CD14-positive monocyte (primary cell): ENCODE measurements at regions not wholly inside any gene's neighbourhood (a gene's known extent, or its start where the extent isn't known, plus 50 kb on each side); places are given as distances from the start of the nearest gene placed in this dataset.

ENCODE experiments used
- DNase-seq, 3 donors: peaks; one replicate each; pipeline ENCODE4 v3.0.0-alpha.2; 2011 to 2022
- H2AFZ ChIP-seq: 2 replicates; pipeline ENCODE4 v1.6.0; 2012; ENCODE audit warnings: mild to moderate bottlenecking, low read depth, low read length, inconsistent platforms; ENCODE audit not compliant: insufficient read depth, poor library complexity, severe bottlenecking
- H3K27ac ChIP-seq, 2 donors: 1 replicate in 1 of 2; 2 replicates in 1 of 2; pipeline ENCODE4 v1.5.1; 2012 to 2013; ENCODE audit warnings: low read length in 2 of 2, control low read depth in 1 of 2, inconsistent platforms in 1 of 2, low read depth in 1 of 2, mild to moderate bottlenecking in 1 of 2
- H3K27me3 ChIP-seq, 2 donors: one replicate each; pipeline versions ENCODE4 v1.6.0 to v1.6.1; 2011 to 2013; ENCODE audit warnings: low read length in 2 of 2; ENCODE audit not compliant: control insufficient read depth in 2 of 2, insufficient read depth in 2 of 2
- H3K36me3 ChIP-seq, 2 donors: replicated peaks in 1 of 2; 1 replicate in 1 of 2; 2 replicates in 1 of 2; pipeline versions ENCODE4 v1.5.1 to v1.6.1; 2012 to 2013; ENCODE audit warnings: low read length in 2 of 2, control low read depth in 1 of 2, inconsistent platforms in 1 of 2, mild to moderate bottlenecking in 1 of 2; ENCODE audit not compliant: insufficient read depth in 2 of 2, control insufficient read depth in 1 of 2
- H3K4me1 ChIP-seq, 2 donors: 1 replicate in 1 of 2; 2 replicates in 1 of 2; pipeline versions ENCODE4 v1.5.1 to v1.6.1; 2012 to 2013; ENCODE audit warnings: low read length in 2 of 2, control low read depth in 1 of 2, inconsistent platforms in 1 of 2, mild to moderate bottlenecking in 1 of 2, moderate library complexity in 1 of 2; ENCODE audit not compliant: insufficient read depth in 2 of 2, control insufficient read depth in 1 of 2
- H3K4me2 ChIP-seq: replicated peaks from 2 replicates; pipeline ENCODE3; 2012; ENCODE audit warnings: low read length, moderate library complexity, mild to moderate bottlenecking; ENCODE audit not compliant: poor library complexity, severe bottlenecking; ENCODE audit errors: extremely low read depth
- H3K4me3 ChIP-seq, 3 experiments: fragments of 200-600 bp in 1 of 3; sonication (generic) in 1 of 3; replicated peaks in 1 of 3; 1 replicate in 2 of 3; 2 replicates in 1 of 3; pipeline ENCODE4 v1.5.1; 2011 to 2013; ENCODE audit warnings: low read length in 3 of 3, mild to moderate bottlenecking in 3 of 3, control low read depth in 2 of 3, low read depth in 2 of 3, inconsistent platforms in 1 of 3, moderate library complexity in 1 of 3
- H3K79me2 ChIP-seq: 2 replicates; pipeline ENCODE4 v1.6.0; 2012; ENCODE audit warnings: mild to moderate bottlenecking, control low read depth, inconsistent platforms, low read length, moderate library complexity; ENCODE audit not compliant: insufficient read depth
- H3K9ac ChIP-seq: 2 replicates; pipeline ENCODE4 v1.6.0; 2017; ENCODE audit warnings: low read length, mild to moderate bottlenecking; ENCODE audit not compliant: insufficient read depth, poor library complexity, severe bottlenecking
- H3K9me3 ChIP-seq, 2 donors: replicated peaks in 1 of 2; 1 replicate in 1 of 2; 2 replicates in 1 of 2; pipeline versions ENCODE4 v1.5.1 to v1.6.1; 2012 to 2013; ENCODE audit warnings: low read length in 2 of 2, control low read depth in 1 of 2; ENCODE audit not compliant: control insufficient read depth in 1 of 2, insufficient read depth in 1 of 2
- H4K20me1 ChIP-seq: 2 replicates; pipeline ENCODE4 v1.6.0; 2012; ENCODE audit warnings: mild to moderate bottlenecking, low read length, control low read depth, moderate library complexity; ENCODE audit not compliant: insufficient read depth
- H3K27ac Mint-ChIP-seq, 7 donors: one replicate each; pipeline ENCODE4 v1.8.0; 2020; ENCODE audit warnings: mild to moderate bottlenecking in 7 of 7, mixed read lengths in 7 of 7, moderate library complexity in 6 of 7, inconsistent platforms in 2 of 7
- H3K27me3 Mint-ChIP-seq, 3 donors: one replicate each; pipeline ENCODE4 v1.8.0; 2021 to 2022; ENCODE audit warnings: low read depth in 3 of 3, mild to moderate bottlenecking in 3 of 3, mixed read lengths in 3 of 3, moderate library complexity in 3 of 3, inconsistent platforms in 1 of 3
- H3K36me3 Mint-ChIP-seq, 2 donors: one replicate each; pipeline ENCODE4 v1.8.0; 2020; ENCODE audit warnings: mixed read lengths in 2 of 2, inconsistent platforms in 1 of 2, mild to moderate bottlenecking in 1 of 2
- H3K4me1 Mint-ChIP-seq: one replicate; pipeline ENCODE4 v1.8.0; 2020; ENCODE audit warnings: mild to moderate bottlenecking, mixed read lengths
- H3K4me3 Mint-ChIP-seq, 2 donors: one replicate each; pipeline ENCODE4 v1.8.0; 2020; ENCODE audit warnings: mild to moderate bottlenecking in 2 of 2, mixed read lengths in 2 of 2, moderate library complexity in 1 of 2
- H3K9me3 Mint-ChIP-seq, 7 donors: one replicate each; pipeline ENCODE4 v1.8.0; 2020 to 2022; ENCODE audit warnings: mixed read lengths in 7 of 7, mild to moderate bottlenecking in 6 of 7, moderate library complexity in 6 of 7, inconsistent platforms in 2 of 7
- WGBS: methylation state at CpG from one replicate; pipeline ENCODE4 v1.1.5; 2013; ENCODE audit warnings: missing lambda C conversion rate; ENCODE audit not compliant: insufficient coverage; 5-methylcytosine and 5-hydroxymethylcytosine counted together
- intact Hi-C, 2 donors: fragments of 100-400 bp; cut with micrococcal nuclease; formaldehyde crosslinking; loops; one replicate each; pipeline versions ENCODE4 v1.15.0 to v1.15.1; 2023
- TF ChIP-seq, protein P1 (sequence below): fragments of 200-600 bp; IDR thresholded peaks from one replicate; pipeline ENCODE4 v1.8.0; 2022; ENCODE audit warnings: antibody characterized with exemption, mild to moderate bottlenecking

DNA sequence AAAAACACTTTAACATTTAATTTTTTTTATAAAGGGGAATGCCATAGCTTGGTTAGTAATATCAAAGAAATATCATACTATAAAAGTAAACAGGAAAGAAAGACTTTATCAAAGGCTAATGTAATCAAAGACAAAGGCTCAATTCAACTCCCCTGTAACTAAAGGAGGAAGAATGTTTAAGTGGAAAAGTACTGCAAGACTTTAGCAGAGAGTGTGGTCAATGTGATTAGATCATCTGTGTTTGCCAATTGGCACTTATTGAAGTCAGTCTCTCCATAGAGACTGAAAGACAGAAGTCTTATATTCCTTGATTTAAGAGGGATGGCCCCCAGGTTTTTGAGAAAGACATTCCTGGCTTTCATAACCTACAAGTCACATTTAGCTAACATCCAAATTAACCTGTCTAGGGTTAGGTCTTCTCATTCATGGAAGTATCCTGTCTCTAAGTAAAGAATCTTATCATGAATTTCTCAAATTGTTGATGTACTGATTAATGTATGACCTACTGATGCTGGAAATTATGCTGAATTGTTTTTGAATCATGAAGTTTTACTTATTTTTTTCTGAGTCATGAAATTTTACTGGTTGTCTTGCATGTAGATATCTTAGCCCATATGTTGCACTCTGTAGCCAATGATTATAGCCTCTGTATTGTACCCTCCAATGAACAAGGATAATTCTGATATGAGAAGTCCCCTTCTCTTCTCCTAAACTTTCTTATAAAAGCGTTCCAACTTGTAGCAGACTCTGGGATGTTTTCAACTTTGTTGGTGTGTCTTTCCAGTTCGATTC is 65.4 kb downstream of the ATXN7L3B start:
- TF ChIP-seq, protein P1, sequence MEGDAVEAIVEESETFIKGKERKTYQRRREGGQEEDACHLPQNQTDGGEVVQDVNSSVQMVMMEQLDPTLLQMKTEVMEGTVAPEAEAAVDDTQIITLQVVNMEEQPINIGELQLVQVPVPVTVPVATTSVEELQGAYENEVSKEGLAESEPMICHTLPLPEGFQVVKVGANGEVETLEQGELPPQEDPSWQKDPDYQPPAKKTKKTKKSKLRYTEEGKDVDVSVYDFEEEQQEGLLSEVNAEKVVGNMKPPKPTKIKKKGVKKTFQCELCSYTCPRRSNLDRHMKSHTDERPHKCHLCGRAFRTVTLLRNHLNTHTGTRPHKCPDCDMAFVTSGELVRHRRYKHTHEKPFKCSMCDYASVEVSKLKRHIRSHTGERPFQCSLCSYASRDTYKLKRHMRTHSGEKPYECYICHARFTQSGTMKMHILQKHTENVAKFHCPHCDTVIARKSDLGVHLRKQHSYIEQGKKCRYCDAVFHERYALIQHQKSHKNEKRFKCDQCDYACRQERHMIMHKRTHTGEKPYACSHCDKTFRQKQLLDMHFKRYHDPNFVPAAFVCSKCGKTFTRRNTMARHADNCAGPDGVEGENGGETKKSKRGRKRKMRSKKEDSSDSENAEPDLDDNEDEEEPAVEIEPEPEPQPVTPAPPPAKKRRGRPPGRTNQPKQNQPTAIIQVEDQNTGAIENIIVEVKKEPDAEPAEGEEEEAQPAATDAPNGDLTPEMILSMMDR: no peak
- WGBS: no CpG with 5 or more reads among the region's 2 CpGs
- Histone ChIP-seq H3K36me3 (no peaks in the 10 kb centered on the region), H2AFZ (no peak overlapping the region), H3K4me3 (no peak overlapping the region), H3K27ac (no peak overlapping the region), H3K27me3 (no peaks in the 10 kb centered on the region), H3K4me2 (no peak overlapping the region), H4K20me1 (no peaks in the 10 kb centered on the region), H3K4me1 (no peaks in the 10 kb centered on the region), H3K79me2 (no peaks in the 10 kb centered on the region), H3K9ac (no peak overlapping the region), H3K9me3 (peaks cover 0 to 7% of the 10 kb centered on the region in 2 donors)
- DNase-seq: no peak
- Mint-ChIP-seq H3K9me3 (peaks cover 0 to 4% (median 3%) of the 10 kb centered on the region in 7 donors), H3K4me1 (no peaks in the 10 kb centered on the region), H3K27ac (no peak overlapping the region), H3K4me3 (no peak overlapping the region), H3K27me3 (no peaks in the 10 kb centered on the region), H3K36me3 (no peaks in the 10 kb centered on the region)
- intact Hi-C loops: no loop called here

GRCh38 chr12:74608231-74608775 is 70.7 kb downstream of the ATXN7L3B start:
- Mint-ChIP-seq H3K27ac (no peak overlapping the region), H3K36me3 (no peaks in the 10 kb centered on the region), H3K27me3 (no peaks in the 10 kb centered on the region), H3K9me3 (peaks cover 0 to 3% (median 0%) of the 10 kb centered on the region in 7 donors), H3K4me3 (no peak overlapping the region), H3K4me1 (no peaks in the 10 kb centered on the region)
- no peaks in the 10 kb centered on the region for H4K20me1 ChIP-seq
- DNase-seq: no peak
- no peaks in the 10 kb centered on the region for H3K27me3 ChIP-seq
- H3K4me3 ChIP-seq: no peak overlapping the region
- H2AFZ ChIP-seq: no peak overlapping the region
- H3K36me3 ChIP-seq: no peaks in the 10 kb centered on the region
- TF ChIP-seq, protein P1: no peak
- no peak overlapping the region for H3K27ac ChIP-seq
- no peak overlapping the region for H3K4me2 ChIP-seq
- WGBS: no CpG with 5 or more reads among the region's 3 CpGs
- intact Hi-C loops: no loop called here
- no peak overlapping the region for H3K9ac ChIP-seq
- no peaks in the 10 kb centered on the region for H3K79me2 ChIP-seq
- no peaks in the 10 kb centered on the region for H3K4me1 ChIP-seq
- no peaks in the 10 kb centered on the region for H3K9me3 ChIP-seq
